ENCODE measurements at regions not wholly inside any gene's neighbourhood (a gene's known extent, or its start where the extent isn't known, plus 50 kb on each side); places are given as distances from the start of the nearest gene placed in this dataset.
"Not testable (repeated sequence)": the region's sequence is repeated elsewhere in the genome, so short reads cannot be mapped to it uniquely, and the experiment has no call there.

GRCh38 chr1:88453295-88453694, 230.8 kb upstream of the PKN2 start:
- DNase-seq: no peak

DNA sequence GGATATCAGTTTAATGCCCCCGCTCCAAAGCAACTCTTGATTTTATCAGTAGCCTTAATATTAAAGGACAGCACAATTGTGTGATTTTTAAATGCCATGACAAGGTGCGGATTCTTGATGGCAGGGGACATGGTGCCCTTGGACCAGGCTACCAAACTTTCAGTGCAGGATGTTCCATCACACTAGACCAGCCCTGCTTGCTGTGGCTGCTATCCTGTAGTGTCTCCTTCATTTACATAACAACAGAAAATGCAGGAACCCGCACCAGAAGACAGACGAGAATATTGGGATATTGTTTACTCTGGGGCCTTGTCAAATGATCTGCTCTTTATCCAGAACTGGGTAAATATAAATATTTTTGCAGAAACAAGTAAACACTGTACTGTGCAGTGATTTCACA, 229.3 kb upstream of the PKN2 start:
- no peak for DNase-seq

DNA sequence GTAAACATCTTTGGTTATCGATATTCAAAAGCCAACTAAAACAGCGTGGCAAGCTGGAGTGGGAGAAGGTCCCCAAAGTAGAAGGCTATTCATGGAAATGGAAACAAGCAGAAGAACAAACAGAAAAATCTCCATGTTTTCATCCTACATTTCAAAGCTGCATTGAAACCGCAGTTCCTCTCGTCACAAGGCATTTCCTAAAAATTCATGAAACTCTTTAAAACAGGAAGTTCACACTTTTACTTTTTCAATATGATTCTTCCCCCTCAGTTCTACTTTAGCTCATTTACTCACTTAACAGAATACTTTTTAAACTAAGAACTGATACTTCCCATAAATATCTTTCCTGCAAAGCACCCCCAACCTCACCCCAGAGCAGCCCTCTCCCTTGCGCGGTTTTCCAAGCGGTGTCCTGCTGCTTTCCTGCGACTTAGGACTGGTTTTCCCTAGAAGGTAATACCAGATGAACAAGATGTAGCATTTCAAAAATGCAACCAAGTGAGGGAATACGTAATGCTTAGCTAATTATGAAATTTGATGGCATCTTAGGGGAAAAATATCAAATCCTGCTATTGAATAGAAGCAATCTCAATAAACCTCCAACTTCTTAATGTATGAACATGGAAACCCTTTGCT, 228.3 kb upstream of the PKN2 start:
- no peak for DNase-seq

DNA sequence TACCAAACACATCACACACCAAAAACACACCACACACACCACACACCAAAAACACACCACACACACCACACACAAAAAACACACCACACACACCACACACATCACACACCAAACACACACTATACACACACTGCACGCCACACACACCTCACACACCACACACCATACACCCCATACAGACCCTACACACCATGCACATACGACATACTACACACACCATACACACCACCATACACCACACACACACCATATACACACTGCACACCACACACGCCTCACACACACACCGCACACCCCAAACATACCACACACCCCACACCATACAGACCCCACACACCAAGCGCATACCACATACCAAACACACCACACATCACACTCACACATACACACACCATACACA, 226.9 kb upstream of the PKN2 start:
- DNase-seq: no peak

DNA sequence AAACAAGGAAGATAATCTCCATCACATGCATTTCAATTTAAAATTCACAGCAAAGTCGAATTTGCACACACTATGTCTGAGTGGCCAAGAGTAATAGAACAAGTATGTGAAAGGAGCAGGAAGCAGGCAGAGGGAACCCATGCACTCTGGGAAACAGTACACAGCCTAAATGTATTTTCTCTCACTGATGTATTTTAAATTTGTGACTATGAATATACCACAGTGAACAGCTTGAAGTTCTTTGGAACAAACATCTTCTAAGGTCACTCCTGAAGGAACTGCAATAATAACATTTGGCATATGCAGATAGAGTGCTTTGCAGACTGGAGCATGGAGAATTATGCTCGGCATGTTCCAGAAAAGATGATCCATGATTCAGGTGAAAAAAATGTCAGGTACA, 223.1 kb upstream of the PKN2 start:
- no peak for DNase-seq

GRCh38 chr1:88462096-88462487, 222.0 kb upstream of the PKN2 start:
- DNase-seq: no peak

- peak; percentile 15 to 51 for DNase-seq
Observed at GRCh38 chr1:88462488-88463261, 221.4 kb upstream of the PKN2 start.

DNA sequence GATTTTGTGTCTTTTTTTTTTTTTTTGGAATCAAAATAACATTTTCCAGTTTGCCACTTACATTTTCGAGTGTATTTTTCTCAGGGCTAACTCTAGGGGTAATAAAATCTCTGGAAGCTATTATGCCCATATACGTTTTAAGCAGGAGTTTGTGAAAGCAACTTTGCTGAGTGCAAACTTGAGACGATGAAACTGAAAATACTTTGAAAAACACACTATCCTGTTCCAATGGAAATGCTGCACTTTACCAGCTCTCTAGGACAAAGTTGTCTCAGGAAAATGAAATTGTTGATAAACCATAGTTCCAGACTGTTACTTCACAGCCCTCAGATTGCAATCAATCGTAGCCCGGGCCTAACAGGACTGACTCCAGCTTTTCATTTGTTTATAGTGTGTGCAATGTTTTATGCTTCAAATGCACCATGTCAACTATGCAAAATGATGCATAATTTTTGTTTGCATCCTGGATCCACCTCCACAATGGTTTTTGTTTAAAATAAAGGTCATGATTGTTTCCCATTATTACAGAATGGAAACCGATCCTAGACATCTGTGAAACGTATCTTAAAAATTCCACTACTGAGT, 220.6 kb upstream of the PKN2 start:
- no peak for DNase-seq

DNA sequence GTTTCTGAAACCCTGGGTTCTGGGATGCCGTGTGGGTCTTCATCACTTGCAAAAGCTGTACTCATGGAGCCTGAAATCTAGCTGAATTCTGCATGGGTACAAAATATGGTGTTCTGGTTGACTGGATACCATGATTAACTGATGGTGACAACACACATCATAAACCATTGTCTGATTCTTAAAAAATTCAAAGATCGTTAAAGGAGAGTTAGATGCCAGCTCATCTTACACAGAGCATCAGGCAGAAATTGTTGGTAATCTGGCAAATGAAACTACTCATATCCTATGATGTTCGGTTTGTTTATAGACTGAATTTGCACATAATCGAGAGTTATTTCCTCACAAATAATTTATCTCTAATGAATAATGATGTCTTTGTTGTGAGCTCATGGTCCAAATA, 218.1 kb upstream of the PKN2 start:
- no peak for DNase-seq

- DNase-seq: no peak
Observed at GRCh38 chr1:88466899-88467580, 217.0 kb upstream of the PKN2 start.

GRCh38 chr1:88472298-88472697, 211.8 kb upstream of the PKN2 start:
- DNase-seq: no peak

DNA sequence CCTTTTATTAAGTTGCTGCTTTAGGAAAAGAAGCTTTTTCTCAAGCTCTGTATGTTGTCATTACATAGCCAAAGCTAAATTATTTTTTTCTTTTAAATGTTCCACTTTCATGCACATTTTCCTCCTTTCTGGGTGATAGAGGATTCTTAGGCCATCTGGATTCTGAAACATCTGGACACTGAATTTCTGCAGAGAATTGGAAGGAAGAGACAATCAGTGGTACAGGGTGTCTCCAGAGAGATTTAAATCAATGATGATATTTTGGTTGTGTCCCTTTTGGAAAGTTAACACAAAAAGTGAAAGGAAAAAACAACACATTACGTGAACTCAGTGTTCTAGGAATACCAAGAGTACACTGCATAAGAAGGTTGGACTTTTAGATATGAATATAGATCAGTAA, 211.4 kb upstream of the PKN2 start:
- DNase-seq: no peak

DNA sequence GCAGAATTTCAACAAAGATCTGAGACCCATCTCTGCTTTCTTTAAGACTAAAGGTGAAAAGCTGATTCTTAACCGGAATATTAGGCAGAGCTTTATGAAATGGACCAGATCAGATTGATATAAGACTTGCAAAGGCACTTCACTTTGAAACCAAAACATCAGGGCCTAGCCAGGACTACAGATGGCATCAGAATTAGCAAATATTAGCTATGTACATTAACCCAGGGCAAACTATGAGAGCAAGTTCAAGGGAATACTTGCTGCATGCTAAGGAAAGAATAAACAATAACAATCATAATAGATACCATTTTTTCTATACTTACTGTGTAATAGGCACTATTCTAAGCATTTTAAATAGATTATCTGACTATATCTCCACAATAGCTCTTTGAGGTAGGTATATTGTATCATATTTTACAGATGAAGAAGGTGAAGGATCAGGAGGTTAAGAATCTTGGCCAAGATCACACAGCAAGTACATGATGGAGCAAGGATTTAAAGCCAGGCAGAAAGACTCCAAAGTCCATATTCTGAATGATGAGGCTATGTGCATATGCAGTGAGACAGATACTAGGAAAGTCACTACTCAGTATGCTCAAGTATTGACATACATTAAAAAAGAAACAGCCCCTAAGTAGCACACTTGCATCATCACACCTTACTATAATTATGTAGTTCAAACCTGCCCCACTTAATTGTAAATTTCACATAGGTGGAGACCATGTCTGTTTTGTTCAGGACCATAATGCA, 209.3 kb upstream of the PKN2 start:
- DNase-seq: no peak

GRCh38 chr1:88484881-88485280, 199.2 kb upstream of the PKN2 start:
- no peak for DNase-seq

DNA sequence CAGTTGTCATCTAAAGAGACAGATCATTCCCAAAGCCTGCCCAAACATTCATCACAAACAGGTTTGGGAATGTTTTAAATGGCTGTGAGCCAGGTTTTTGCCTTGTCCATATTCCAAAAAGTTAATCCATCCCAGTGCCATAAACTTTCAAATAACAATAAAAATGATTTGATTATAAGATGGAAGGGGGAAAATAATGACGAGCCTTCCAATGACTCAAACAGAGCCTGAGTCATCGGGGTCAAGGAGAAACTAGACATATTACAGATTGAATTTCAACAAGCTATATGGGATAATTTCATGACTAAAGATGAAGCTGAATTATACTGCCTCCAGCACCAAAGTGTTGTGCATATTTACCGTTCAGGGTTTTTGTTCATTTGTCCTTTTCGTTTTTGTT, 195.8 kb upstream of the PKN2 start:
- DNase-seq: no peak

GRCh38 chr1:88490676-88491075, 193.4 kb upstream of the PKN2 start:
- DNase-seq: no peak

- no peak for DNase-seq
Observed at GRCh38 chr1:88499671-88500070, 184.4 kb upstream of the PKN2 start.

DNA sequence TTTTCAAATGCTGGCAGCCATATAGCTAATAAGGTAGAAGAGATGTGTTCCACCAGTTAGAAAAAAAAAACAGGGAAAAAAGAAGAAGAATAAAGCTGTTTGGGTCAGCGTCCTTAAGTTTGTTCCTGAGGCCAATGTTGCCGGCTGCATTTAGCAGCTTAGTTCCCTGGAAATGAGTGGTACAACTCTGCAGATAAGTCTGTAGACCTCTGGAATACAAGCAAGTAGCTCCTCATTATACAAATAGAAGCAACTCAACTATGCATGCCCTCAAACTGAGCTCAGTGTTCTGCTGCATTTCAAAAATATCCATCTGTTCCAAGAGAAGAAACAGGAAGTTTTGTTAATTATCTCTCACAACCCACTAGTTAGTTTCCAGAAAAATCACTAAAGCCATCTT, 181.2 kb upstream of the PKN2 start:
- DNase-seq: no peak

DNA sequence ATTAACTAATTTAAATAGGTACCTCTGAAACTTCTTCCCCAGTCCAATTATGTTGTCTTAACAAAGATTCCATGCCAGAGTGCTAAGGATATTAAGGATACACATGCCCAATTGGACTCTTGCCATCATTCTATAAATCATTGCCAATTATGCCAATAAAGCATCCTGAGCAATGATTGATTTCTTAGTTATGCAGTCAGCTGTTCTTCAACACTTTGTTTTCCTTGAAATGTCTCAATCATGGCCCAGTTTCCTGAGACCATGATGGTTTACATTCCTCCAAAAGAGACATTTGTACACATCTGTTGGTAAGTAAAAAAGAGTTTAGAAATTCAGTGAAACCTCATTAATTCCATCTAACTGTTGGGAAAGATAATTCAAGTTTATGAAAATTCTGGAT, 180.4 kb upstream of the PKN2 start:
- DNase-seq: no peak

DNA sequence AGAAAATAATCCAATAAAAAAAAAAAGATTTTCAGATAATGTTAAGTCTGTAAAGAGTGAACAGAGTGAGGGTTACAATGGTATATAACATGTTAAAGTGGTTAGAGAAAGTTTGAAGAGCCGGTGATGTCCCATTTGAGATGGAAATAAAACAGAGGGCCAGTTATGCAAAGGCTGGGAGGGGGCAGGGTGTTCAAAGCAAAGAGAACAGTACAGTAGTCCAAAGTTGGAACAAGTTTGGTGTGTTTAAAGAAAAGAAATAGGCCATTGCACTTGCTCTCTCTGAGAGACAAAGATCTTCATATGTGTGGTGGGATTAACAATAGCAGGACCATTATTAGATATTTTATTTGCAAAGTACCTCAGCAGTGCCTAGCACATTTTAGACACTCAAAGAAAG, 179.5 kb upstream of the PKN2 start:
- DNase-seq: no peak

DNA sequence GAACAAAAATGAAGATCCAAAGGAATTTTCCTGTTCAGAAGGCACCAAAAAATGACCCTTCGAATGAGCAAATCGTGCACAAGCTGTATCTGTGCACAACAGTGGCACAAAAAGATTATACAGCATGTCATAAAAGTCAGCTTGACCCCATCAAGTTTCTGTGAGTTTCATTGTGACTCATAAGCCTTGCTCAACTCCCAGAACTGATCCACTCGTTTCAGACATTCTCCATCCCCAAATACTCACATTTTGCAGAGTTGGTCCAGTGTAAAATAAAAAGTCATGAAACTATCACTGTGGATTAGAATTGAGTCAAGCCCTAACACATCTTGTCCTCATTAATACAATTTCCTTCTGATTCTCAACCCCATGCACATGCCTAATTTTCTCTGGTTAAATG, 174.7 kb upstream of the PKN2 start:
- no peak for DNase-seq

- DNase-seq: no peak
Observed at GRCh38 chr1:88514544-88515060, 169.5 kb upstream of the PKN2 start.

GRCh38 chr1:88517499-88517898, 166.6 kb upstream of the PKN2 start:
- DNase-seq: not testable (repeated sequence)
